ENCODE measurements at regions not wholly inside any gene's neighbourhood (a gene's known extent, or its start where the extent isn't known, plus 50 kb on each side); places are given as distances from the start of the nearest gene placed in this dataset.
A peak's percentile ranks its signal among the peaks of the same experiment; 100 is the strongest.

DNA sequence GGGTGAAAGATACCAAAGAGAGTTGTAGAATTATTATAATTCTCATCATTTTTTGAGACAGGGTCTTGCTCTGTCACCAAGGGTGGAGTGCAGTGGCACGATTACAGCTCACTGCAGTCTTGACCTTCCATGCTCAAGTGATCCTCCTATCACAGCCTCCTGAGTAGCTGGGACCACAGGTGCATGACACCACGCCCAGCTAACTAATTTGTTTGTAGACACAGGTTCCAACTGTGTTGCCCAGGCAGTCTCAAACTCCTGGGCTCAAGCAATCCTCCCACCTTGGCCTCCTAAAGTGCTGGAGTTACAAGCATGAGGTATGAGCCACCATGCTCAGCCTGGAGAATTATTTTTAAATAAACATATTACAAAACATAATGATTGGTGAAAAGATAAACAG lies 92.8 kb upstream of the MSH6 start:
- no peak for DNase-seq (ENCODE audit: low read depth)

DNA sequence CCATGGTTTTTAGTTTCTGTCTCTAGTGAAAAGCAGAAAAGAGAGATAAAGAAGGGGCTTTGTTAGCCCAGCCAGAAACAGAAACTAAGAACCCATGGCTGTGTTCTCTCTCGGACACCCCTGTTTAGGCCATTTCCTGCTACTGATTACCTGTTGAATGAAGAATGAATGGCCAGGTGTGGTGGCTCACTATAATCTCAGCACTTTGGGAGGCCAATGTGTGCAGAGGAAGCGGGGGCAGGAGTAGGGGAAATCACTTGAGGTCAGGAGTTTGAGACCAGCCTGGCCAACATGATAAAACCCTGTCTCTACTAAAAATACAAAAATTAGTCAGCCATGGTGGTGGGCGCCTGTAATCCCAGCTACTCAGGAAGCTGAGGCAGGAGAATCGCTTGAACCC lies 93.8 kb upstream of the MSH6 start:
- peak; percentile 9 for DNase-seq (ENCODE audit: low read depth)

DNA sequence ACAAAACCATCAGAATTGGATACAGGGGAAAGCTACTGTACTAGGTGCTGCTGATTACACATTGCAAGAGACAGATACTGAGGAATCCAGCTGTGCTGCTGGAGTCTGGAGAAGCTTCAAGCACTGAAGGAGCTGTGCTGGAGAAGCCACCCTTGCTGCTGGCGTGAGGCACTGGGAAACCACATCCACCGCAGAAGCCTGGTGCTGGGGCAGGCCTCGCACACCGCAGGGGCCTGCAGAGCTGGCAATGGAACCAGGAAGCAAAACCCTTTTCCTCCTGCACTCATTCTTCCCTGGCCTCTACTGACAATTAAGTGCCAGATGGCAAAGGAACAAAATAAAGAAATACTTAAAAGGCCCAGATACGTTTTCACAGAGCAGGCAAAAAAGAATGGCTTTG lies 94.4 kb upstream of the MSH6 start:
- DNase-seq (ENCODE audit: low read depth) = peak; percentile 33

DNA sequence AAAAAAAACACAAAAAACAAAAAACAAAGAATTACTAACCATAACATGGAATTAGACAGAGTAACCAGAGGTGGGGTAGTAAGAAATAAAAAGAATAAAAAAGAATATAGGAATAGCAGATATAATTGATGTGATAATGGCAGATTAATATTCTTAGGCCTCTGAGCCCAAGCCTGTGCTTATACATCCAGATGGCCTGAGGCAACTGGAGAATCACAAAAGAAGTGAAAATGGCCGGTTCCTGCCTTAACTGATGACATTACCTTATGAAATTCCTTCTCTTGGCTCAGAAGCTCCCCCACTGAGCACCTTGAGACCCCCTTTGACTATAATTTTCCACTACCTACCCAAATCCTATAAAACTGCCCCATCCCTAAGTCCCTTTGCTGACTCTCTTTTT lies 95.1 kb upstream of the MSH6 start:
- DNase-seq (ENCODE audit: low read depth) = no peak

DNA sequence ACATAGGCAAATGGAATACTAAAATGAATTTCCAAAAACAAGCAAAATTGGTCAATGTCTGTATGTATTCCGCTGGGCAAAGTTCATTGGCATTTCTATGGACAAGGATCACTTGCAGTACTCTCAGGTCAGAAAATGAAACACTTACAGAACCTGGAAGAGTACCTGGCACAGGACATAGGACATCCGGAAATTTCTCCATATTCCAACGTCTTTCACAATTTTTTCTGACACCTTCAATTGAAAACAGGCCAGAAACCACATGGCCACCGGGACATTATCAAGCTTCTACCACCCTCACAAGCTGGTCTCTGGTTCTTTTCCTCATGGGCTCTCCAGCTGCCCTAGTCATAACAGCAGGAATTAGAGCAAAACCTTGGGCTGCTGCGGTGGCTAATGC lies 96.9 kb upstream of the MSH6 start:
- no peak for DNase-seq (ENCODE audit: low read depth)

DNA sequence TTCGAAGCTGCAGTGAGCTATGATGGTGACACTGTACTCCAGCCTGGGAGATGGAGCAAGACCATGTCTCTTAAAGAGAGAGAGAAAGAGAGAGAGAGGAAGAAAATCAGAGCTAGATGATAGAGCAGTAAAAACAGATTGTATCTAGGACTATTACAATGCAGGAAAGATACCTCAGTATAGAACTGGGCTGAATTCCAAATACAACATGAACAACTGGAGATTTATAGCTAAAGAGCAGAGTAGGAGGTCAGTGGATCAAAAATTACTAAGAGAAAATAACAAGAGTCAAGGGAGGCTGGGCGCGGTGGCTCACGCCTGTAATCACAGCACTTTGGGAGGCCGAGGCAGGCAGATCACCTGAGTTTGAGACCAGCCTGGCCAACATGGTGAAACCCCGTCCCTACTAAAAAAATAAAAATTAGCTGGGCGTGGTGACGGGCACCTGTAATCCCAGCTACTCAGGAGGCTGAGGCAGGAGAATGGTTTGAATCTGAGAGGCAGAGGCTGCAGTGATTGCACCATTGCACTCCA lies 100.7 kb upstream of the MSH6 start:
- no peak for DNase-seq (ENCODE audit: low read depth)

DNA sequence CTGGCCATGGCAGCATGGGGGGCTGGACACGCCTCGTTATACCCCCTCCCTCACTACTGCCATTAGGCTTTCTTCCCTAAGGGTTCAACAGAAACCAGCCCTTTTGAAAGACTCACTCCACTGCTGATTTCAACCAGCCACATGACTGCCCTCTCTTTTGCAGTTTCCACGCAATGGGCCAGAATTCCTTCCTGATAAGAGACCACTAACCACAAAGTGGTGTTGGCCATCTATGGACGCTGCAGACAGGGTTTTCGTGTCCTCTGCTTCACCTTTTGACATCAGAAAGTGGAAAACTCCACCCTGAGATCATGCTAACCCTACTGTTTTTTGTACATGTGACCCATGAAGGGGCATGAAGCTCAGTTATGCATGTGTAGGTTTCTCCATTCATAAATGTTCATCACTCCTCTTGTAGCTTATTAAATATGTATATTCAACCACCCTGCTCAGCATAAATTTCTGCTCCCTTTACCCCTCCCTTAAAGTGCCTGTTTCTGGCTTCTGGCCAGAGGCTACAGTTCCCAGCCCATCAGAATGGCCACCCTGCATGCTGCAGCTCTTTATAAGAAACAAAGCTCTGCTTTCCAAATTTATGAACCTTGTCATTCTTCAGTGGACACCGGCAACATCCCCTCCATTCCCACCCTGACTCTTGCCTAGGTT lies 105.6 kb upstream of the KCNK12 start:
- DNase-seq (ENCODE audit: low read depth) = no peak

DNA sequence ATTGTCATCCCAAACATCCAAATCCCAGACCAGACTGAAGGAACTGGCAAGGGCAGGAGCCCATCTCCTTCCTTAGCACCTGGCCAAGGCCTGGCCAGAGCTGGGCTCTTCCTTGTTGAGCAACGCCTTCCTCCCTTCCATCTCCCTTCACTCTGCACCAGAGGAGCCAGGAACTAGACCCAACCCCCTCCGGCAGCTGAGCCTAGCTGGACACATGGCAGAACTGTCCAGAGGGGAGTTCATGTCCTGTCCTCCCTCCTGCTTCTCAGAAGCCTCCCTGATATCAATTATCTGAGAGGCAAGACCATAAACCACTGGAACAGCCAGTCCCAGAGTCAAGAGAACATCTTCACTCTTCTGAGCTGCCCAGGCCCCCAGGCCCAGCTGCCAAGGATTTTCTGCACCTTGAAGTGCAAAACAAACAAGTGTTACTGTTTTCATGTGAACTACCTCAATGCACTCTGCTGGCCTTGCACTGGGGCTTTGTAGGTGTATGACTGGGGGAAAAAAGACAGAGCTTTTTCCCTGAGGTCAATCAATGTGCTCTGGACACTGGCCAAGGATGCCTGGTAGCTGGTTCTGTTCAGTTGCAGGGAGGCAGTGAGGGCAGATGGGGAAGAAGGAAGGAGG lies 104.5 kb upstream of the KCNK12 start:
- DNase-seq (ENCODE audit: low read depth) = no peak

DNA sequence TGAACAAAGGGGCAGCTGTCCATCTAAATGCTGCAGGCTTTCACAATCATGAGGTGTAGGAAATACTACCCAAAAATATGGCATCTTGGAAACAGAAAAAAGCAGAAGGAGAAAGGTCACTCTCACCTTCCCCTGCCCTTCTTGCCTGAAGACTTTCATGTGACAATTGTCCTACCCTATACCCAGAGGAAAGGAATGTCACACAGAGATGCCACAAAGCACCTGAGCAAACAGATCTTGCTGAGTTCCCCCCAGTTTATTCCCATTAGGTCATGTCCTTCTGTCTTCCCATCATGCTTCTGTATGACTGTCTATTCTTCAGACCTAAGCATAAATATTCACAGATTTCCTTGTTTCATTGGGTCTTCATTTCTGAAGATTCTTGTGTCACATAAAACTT lies 95.5 kb upstream of the KCNK12 start:
- no peak for DNase-seq (ENCODE audit: low read depth)

DNA sequence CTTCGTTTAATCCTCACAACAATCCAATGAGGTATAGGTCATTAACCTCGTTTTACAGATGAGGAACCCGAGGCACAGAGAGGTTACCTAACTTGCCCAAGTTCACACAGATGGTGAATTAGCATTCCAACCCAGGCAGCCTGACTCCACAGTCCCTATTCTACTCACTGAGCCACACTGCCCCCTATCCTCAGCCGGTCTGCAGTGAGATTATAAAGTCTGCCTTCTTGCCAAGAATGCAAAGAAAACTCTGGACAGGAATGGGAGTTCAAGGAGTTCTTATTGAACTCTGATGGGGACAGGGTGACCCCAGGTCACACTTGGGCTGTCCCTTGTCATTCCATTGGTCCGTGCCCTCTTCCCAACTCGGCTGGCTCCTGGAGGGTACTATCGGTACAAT lies 94.0 kb upstream of the KCNK12 start:
- DNase-seq (ENCODE audit: low read depth) = peak; percentile 18

DNA sequence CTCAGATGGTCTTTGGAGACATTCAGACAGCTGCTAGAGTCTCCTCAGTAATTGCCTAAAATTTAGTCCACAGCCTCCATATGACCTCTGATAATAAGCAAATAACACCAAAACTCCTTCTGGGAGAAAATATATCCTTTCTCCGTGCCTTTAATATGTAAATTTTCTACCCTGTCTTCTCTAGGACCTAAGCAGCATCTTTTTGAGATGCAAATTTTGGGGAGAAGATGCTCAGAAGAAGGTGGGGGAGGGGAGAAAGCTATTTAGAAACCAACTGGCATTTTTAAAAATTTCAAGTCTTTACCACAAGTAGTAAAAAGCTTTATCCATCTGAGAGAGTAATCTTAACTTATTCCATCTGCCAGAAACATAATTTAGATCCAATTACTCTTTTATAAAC lies 91.8 kb upstream of the KCNK12 start:
- DNase-seq (ENCODE audit: low read depth) = no peak

DNA sequence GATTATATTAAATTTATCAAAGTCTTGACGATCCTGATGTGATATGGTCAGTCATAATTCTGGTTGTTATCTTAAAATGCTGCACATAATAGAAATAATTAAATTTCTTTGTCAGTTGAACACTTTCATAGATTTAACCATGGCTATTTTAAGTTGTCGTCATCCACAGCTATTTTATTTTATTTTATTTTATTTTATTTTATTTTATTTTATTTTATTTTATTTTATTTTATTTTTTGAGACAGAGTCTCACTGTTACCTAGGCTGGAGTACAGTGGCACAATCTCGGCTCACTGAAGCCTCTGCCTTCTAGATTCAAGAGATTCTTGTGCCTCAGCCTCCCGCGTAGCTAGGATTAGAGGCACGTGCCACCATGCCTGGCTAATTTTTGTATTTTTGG lies 90.5 kb upstream of the KCNK12 start:
- DNase-seq (ENCODE audit: low read depth) = no peak

DNA sequence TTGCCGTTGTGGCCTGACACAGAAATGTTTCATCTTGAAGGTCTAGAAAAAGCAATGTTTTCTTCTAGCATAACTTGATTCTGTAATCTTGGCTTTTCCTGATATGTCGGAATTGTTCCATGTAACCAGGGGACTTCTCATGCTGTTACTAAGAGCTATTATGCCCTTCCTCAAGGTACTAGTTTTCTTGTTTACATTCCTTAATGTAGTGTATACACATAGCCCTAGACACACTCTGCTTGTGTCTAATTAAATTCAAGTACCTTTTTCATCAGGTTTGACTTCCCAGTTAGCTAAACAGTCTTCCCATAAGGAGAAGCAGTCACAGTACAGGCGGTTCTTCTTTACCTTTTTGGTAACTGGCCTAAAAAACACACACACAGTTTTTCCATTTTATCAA lies 89.4 kb upstream of the KCNK12 start:
- DNase-seq (ENCODE audit: low read depth) = no peak

DNA sequence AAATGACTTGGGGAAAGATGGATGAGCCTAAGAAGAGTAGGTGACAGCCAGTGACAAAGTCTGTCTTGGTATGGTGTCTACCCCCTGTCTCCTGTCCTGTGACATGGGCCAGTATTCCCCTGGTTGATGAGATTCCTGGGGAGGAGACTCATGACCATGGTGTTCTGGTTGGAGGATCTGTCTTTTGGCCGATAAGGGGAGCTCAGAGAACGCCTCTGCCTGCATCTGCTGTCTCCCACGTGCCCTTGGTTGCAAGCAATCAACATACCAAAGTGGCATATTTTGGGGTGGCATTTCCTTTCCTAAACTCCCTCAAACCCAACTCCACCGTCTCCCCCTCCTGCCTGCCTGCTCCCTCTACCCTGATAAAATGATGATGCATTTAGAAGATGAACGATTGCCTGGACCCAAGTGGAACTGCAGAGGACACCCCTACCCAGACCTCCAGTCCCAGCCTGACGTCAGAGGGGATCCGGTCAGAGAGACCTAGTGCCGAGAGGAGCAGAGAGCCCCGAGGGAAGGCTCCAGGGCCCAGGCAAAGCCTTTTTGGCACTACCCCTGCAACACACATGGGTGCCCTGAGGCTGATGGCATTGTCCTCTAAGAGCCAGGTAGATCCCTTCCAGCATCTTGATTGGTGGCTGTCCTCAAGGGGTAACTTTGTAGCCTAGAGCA lies 88.0 kb upstream of the KCNK12 start:
- DNase-seq (ENCODE audit: low read depth) = no peak

DNA sequence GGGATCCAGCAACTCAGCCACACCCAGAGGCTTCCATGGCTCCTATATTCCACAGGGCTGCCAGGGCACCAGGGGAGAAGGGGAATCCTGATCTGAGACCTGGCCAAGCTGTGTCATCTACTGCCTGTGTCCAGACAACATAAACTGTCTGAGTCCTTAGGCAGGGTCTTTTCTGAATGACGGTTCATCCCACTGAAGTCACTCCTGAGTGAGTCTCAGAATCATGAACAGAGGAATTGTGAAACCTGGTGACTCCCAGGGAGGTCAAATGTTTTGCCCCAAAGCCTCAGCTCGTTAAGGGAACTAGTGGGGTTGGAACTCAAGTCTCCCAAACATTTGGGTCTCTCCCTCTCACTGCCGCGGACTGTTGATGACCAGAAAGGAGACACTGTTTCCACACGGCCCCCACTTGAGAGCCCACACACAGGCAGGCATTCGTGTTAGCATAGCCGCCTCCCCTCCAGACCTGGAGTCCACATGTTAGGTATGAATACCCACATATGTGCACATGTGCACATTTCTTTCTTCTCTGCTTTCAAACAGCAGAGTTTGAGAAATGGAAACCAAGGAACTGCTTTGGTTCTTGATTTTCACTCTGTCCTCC lies 87.2 kb upstream of the KCNK12 start:
- no peak for DNase-seq (ENCODE audit: low read depth)

DNA sequence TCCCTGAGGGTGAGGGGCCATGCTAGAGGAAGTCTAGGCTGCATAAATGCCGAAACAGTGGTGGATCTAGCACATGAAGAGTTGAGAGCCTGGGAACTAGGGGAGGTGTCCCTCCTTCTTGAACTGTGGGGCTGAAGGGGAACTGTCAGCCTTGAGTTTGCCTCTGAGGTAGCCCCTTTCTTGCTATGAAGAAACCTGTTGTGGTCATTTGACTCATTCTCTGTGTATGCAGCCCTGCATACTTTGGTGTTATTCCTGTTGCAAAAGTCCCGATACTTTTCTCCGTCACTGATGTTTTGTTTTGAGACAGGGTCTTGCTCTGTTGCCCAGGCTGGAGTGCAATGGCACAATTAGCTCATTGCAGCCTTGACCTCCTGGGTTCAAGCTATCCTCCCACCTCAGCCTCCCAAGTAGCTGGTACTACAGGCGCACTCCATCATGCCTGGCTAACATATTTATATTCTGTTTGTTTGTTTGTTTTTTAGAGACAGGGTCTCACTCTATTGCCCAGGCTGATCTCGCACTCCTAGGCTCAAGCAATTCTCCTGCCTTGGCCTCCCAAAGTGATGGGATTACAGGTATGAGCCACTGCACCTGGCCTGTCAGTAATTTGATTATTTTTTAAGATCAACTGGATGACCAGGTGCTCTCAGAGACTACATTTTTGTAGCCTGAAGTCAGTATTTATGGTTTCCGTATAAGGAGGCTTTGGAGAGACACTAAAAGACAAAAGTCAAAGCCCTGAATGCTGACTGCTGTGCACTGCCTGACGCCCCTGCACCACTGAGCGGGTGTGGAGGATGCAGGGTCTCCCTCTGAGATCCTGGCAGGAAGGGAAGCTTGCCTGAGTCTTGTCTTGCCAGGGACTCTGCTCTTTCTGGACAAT lies 86.2 kb upstream of the KCNK12 start:
- peak; percentile 22 for DNase-seq (ENCODE audit: low read depth)

DNA sequence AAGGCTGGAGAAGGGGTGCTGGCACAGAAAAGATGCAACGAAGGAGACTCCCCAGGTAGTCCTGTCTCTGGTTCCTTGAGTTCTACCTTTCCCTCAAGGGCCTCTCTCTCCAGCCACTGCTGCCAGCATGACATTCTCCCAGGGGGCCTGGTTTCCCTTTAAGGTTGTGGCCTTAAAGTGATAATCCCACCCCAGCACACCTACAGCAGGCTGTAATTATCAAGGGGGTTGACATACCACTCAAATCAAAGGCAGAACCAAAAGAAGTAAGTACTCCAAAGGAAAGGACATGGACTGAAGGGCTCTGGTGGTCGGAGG lies 84.7 kb upstream of the KCNK12 start:
- DNase-seq (ENCODE audit: low read depth) = no peak

DNA sequence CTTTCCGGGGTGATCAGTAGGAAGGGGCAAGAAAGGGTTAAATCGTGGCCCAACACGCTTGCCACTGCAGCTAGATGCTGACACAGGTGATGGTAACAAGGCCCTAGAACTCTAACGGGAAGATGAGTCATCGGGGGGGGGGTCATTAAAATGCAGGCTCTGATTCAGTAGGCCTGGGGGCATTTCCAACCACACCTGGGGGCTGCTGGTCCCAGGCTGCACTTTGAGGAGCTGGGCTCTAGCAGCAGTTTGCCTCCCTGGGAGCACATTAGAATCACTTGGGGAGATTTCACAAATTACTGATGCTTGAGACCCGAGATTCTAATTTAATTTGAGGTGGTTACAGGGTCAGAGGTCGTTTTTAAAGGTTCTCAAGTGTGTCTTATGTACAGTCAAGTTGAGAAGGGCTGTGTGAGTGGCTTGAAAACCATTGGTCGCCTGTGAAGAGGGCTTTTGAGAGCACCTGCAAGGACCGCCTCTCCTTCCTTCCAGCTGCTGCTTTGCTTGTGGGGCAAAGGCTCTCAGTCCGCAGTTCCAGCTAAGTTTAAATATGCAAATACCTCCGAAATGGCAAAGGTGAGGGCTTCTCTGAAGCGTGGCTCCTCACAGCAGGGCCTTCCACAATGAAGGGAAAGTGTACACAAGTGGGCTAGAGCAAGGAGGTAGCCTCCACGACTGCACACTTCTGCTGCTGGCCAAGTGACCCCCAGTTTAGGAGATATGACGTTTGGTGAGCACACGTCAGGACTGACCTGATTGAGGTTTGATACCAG lies 84.2 kb upstream of the KCNK12 start:
- peak; percentile 54 for DNase-seq (ENCODE audit: low read depth)

DNA sequence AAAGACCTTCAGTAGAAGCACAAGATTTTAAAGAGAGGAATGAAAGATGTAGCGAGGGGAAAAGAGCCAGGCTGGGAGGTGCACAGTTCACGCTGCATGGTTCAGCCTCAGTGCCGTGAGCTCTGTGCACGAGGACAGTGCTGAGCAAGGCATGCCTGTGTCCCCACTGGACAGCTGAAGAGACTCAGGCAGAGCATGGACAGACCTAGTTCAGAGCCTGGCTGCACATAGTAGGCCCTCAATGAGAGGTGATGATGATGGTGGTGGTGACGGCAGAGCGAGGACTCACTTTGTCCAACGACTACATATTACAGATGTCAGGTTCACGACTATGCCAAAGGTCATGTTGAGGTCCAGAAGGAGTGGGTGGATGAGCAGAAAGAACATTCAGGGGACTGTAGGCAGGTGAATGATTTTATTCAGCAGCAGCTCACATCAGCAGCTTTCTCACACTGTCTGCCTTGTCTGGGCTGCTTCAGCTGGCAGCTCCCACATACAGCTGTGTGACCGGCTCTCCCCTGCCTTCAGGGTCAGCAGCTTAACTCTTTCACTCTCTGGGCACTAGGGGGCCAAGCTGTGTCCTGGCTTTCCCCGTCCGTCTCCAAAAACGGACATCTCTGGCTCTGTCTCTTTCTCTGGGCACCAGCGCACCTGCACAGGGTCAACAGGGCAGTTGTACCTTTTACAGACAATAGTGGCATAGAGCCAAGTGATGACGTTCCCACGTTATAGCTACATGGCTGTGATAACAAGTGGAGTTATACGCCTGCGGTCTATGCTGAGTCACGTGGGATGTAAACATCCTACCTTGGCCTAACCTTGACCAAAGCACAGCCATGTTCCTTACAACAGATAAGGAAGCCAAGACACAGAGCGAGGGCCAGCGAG lies 83.4 kb upstream of the KCNK12 start:
- DNase-seq (ENCODE audit: low read depth) = peak; percentile 54

DNA sequence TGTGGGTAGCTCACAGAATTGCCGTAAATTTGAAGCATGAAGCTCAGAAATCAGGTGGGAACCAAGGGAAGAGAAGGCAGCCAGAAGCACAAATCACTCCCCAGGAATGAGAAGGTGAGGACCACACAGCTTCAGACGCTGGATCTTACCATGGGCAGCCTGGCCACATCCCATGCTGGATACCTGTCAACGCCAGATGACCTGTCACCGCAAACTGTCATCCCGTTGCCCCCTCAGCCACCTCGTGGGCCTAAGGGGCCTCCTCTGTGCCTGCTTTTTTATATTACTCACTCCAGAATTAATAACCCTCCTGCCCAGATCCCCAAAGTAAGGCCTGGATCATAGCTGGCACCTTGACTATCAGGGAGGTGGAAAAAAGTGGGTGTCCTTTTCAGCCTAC lies 82.3 kb upstream of the KCNK12 start:
- no peak for DNase-seq (ENCODE audit: low read depth)
